Smooth muscle cell (in vitro differentiated cells): ENCODE measurements at regions not wholly inside any gene's neighbourhood (a gene's known extent, or its start where the extent isn't known, plus 50 kb on each side); places are given as distances from the start of the nearest gene placed in this dataset.
A peak's percentile ranks its signal among the peaks of the same experiment; 100 is the strongest.

Experiments
- DNase-seq: peaks from one replicate; lab custom pipeline; 2025; ENCODE audit not compliant: unreplicated experiment; lab: John Stamatoyannopoulos, UW
- H2AFZ ChIP-seq: fragments of 200-600 bp; sonication (generic); 2 replicates; pipeline ENCODE4 v1.6.0; 2016; ENCODE audit warnings: antibody characterized with exemption, low read depth, mild to moderate bottlenecking
- H3F3A ChIP-seq: fragments of 200-600 bp; sonication (generic); 2 replicates; pipeline ENCODE4 v1.6.0; 2017; ENCODE audit warnings: antibody characterized with exemption, low read depth
- H3K27ac ChIP-seq: fragments of 200-600 bp; sonication (generic); 2 replicates; pipeline ENCODE4 v1.5.1; 2016; ENCODE audit warnings: low read depth, mild to moderate bottlenecking
- H3K27me3 ChIP-seq: fragments of 200-600 bp; sonication (generic); 2 replicates; pipeline ENCODE4 v1.6.1; 2016; ENCODE audit warnings: low read depth, mild to moderate bottlenecking
- H3K36me3 ChIP-seq: fragments of 200-600 bp; sonication (generic); 2 replicates; pipeline ENCODE4 v1.5.1; 2016; ENCODE audit warnings: low read depth
- H3K4me1 ChIP-seq: fragments of 200-600 bp; sonication (generic); 2 replicates; pipeline ENCODE4 v1.5.1; 2016; ENCODE audit warnings: low read depth
- H3K4me2 ChIP-seq: fragments of 200-600 bp; sonication (generic); 2 replicates; pipeline ENCODE4 v1.6.0; 2016; ENCODE audit warnings: mild to moderate bottlenecking
- H3K4me3 ChIP-seq: fragments of 200-600 bp; sonication (generic); 2 replicates; pipeline ENCODE4 v1.5.1; 2016; ENCODE audit warnings: mild to moderate bottlenecking
- H3K79me2 ChIP-seq: fragments of 200-600 bp; sonication (generic); 2 replicates; pipeline ENCODE4 v1.6.0; 2016; ENCODE audit warnings: low read depth, mild to moderate bottlenecking
- H3K9ac ChIP-seq: fragments of 200-600 bp; sonication (generic); 2 replicates; pipeline ENCODE4 v1.6.0; 2016; ENCODE audit warnings: low read depth
- H3K9me3 ChIP-seq: fragments of 200-600 bp; sonication (generic); replicated peaks from 2 replicates; pipeline ENCODE4 v1.5.1; 2016; ENCODE audit warnings: low read depth
- H4K20me1 ChIP-seq: fragments of 200-600 bp; sonication (generic); 2 replicates; pipeline ENCODE4 v1.6.0; 2016; ENCODE audit warnings: low read depth
- CTCF ChIP-seq: fragments of 200-600 bp; sonication (generic); IDR thresholded peaks from 2 replicates; pipeline ENCODE4 v1.5.1; 2017; ENCODE audit warnings: borderline replicate concordance, mild to moderate bottlenecking, antibody characterized with exemption; ENCODE audit not compliant: insufficient read depth, poor library complexity, severe bottlenecking
- WGBS: methylation state at CpG from one replicate; pipeline ENCODE4 v1.1.7; 2016; ENCODE audit warnings: low lambda C conversion rate; 5-methylcytosine and 5-hydroxymethylcytosine counted together

- TF ChIP-seq CTCF, result no peak
- no peaks in the 10 kb centered on the region for H3K36me3 ChIP-seq
- no peaks in the 10 kb centered on the region for H3K4me1 ChIP-seq
- no peak for DNase-seq
- 96% methylated on average over 2 of the region's 2 CpGs for WGBS
- H3K4me2 ChIP-seq, result no peak overlapping the region
- H3K79me2 ChIP-seq, result no peaks in the 10 kb centered on the region
- no peak overlapping the region for H2AFZ ChIP-seq
- H4K20me1 ChIP-seq, result no peaks in the 10 kb centered on the region
- H3K27ac ChIP-seq, result no peak overlapping the region
- no peak overlapping the region for H3K9ac ChIP-seq
- H3F3A ChIP-seq, result no peaks in the 10 kb centered on the region
- no peaks in the 10 kb centered on the region for H3K27me3 ChIP-seq
- no peak overlapping the region for H3K4me3 ChIP-seq
- no peaks in the 10 kb centered on the region for H3K9me3 ChIP-seq
These were observed 608.4 kb upstream of the HTR2C start for GRCh38 chrX:113975441-113975840.

DNA sequence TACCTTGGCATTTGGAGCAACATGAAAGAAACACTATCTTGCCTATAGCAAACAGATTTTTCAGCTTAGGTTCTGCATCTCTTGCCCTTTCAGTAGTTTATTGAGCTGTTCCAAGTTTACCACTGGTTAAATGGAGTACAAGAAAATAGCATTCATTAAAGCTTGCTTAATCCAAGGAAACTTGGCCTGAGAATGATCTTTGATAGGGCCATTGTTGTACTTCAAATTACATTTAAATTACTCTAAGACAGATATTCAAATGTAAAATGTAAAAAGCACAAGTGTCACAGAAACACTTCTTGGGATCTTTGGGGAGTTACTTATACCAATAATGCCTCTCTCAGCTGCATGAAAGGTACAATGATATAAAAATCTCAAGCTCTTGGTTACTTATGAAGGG is 609.0 kb upstream of the HTR2C start:
- Histone ChIP-seq H3K79me2 (no peaks in the 10 kb centered on the region), H4K20me1 (no peaks in the 10 kb centered on the region), H3K27ac (no peak overlapping the region), H3F3A (no peaks in the 10 kb centered on the region), H3K27me3 (no peaks in the 10 kb centered on the region), H3K36me3 (no peaks in the 10 kb centered on the region), H3K9ac (no peak overlapping the region), H3K4me1 (no peaks in the 10 kb centered on the region), H3K9me3 (no peaks in the 10 kb centered on the region), H2AFZ (no peak overlapping the region), H3K4me2 (no peak overlapping the region), H3K4me3 (no peak overlapping the region)
- DNase-seq, result no peak
- no peak for TF ChIP-seq CTCF

DNA sequence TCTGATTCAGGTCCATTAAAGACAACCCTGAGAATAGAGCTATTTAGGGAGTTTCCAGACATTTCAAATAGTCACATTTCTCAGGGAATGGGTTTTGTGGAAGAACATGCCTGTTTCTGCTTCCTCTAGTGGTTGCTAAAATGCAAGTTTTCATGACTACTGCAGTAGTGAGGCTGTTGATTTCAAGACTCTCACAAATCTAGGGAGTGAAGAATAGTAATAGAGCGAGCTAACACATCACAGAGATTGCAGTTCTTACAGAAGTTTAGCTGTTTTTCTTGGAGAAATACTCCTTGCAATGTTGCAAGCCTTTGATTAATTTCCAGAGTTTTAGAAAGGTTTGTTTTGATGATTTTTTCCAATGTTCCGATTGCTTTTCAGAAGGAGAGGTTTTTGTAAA is 610.2 kb upstream of the HTR2C start:
- H3K27ac ChIP-seq, result no peak overlapping the region
- no peaks in the 10 kb centered on the region for H3K79me2 ChIP-seq
- no peaks in the 10 kb centered on the region for H3K27me3 ChIP-seq
- no peak overlapping the region for H3K9ac ChIP-seq
- H3F3A ChIP-seq, result no peaks in the 10 kb centered on the region
- H3K9me3 ChIP-seq, result no peaks in the 10 kb centered on the region
- no peaks in the 10 kb centered on the region for H4K20me1 ChIP-seq
- TF ChIP-seq CTCF, result no peak
- 90% methylated on average over 2 of the region's 2 CpGs for WGBS
- no peak for DNase-seq
- no peak overlapping the region for H3K4me3 ChIP-seq
- H3K4me2 ChIP-seq, result no peak overlapping the region
- H3K36me3 ChIP-seq, result no peaks in the 10 kb centered on the region
- H2AFZ ChIP-seq, result peak overlapping the region; percentile 67
- no peaks in the 10 kb centered on the region for H3K4me1 ChIP-seq

DNA sequence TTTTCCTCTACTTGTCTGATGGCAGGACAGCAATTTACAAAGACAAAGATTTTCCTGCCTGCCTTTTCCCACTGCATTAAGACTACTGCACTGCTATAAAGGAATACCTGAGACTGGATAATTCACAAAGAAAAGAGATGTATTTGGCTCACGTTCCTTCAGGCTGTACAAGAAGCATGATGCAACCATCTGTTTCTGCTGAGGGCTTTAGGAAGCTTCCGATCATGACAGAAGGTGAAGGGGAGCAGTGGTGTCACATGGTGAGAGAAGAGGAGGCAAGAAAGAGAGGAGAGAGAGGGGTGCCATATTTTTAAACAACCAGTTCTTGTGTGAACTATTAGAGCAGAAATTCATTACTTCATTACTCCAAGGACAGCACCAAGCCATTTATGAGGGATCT is 617.1 kb upstream of the HTR2C start:
- Histone ChIP-seq H3K9me3 (no peaks in the 10 kb centered on the region), H4K20me1 (no peaks in the 10 kb centered on the region), H3K9ac (no peak overlapping the region), H3K4me3 (no peak overlapping the region), H2AFZ (no peak overlapping the region), H3K27ac (no peak overlapping the region), H3K4me1 (peaks cover 14% of the 10 kb centered on the region), H3K4me2 (no peak overlapping the region), H3K79me2 (no peaks in the 10 kb centered on the region), H3F3A (no peaks in the 10 kb centered on the region), H3K27me3 (no peaks in the 10 kb centered on the region), H3K36me3 (no peaks in the 10 kb centered on the region)
- no peak for DNase-seq
- TF ChIP-seq CTCF, result no peak
- 81% methylated on average over 2 of the region's 2 CpGs for WGBS
